ENCODE measurements at regions not wholly inside any gene's neighbourhood (a gene's known extent, or its start where the extent isn't known, plus 50 kb on each side); places are given as distances from the start of the nearest gene placed in this dataset.

GRCh38 chr1:73310797-73311381 is 887.1 kb downstream of the LRRIQ3 start:
- TF ChIP-seq CTCF (IDR thresholded peaks at IDR 0.05) (no peak), CBX2 (IDR thresholded peaks at IDR 0.05; ENCODE audit: borderline replicate concordance, low read depth) (no peak), POLR2A (IDR thresholded peaks at IDR 0.05; ENCODE audit: low read length) (no peak), RCOR1 (IDR thresholded peaks at IDR 0.05; ENCODE audit: low read depth, low read length) (no peak), EP300 (IDR thresholded peaks at IDR 0.05) (no peak)
